ENCODE measurements at regions not wholly inside any gene's neighbourhood (a gene's known extent, or its start where the extent isn't known, plus 50 kb on each side); places are given as distances from the start of the nearest gene placed in this dataset.

GRCh38 chr17:63136369-63137012, 170.5 kb downstream of the TANC2 start:
- TF ChIP-seq, protein P1, sequence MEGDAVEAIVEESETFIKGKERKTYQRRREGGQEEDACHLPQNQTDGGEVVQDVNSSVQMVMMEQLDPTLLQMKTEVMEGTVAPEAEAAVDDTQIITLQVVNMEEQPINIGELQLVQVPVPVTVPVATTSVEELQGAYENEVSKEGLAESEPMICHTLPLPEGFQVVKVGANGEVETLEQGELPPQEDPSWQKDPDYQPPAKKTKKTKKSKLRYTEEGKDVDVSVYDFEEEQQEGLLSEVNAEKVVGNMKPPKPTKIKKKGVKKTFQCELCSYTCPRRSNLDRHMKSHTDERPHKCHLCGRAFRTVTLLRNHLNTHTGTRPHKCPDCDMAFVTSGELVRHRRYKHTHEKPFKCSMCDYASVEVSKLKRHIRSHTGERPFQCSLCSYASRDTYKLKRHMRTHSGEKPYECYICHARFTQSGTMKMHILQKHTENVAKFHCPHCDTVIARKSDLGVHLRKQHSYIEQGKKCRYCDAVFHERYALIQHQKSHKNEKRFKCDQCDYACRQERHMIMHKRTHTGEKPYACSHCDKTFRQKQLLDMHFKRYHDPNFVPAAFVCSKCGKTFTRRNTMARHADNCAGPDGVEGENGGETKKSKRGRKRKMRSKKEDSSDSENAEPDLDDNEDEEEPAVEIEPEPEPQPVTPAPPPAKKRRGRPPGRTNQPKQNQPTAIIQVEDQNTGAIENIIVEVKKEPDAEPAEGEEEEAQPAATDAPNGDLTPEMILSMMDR (conservative IDR thresholded peaks at IDR 0.05; ENCODE audit: low read depth in 2 of 2) = no peak
- no peak for TF ChIP-seq EZH2 (IDR thresholded peaks at IDR 0.05; ENCODE audit: low read depth, unreplicated experiment)
- no peak for TF ChIP-seq STAT1 (IDR thresholded peaks at IDR 0.05; ENCODE audit: unreplicated experiment)
- TF ChIP-seq POLR2AphosphoS5 (IDR thresholded peaks at IDR 0.05; ENCODE audit: low read depth) = no peak
- no peak for TF ChIP-seq REST (IDR thresholded peaks at IDR 0.05; ENCODE audit: unreplicated experiment)
- no peak for TF ChIP-seq EZH2phosphoT487 (IDR thresholded peaks at IDR 0.05; ENCODE audit: unreplicated experiment)
- TF ChIP-seq JUNB (IDR thresholded peaks at IDR 0.05; ENCODE audit: unreplicated experiment) = no peak
- no peak for TF ChIP-seq CREB1 (CRISPR knock-in tag; IDR thresholded peaks at IDR 0.05; ENCODE audit: low read depth)
- TF ChIP-seq ZNF114 (CRISPR knock-in tag; IDR thresholded peaks at IDR 0.05) = no peak
- TF ChIP-seq, protein P2, sequence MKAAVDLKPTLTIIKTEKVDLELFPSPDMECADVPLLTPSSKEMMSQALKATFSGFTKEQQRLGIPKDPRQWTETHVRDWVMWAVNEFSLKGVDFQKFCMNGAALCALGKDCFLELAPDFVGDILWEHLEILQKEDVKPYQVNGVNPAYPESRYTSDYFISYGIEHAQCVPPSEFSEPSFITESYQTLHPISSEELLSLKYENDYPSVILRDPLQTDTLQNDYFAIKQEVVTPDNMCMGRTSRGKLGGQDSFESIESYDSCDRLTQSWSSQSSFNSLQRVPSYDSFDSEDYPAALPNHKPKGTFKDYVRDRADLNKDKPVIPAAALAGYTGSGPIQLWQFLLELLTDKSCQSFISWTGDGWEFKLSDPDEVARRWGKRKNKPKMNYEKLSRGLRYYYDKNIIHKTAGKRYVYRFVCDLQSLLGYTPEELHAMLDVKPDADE (IDR thresholded peaks at IDR 0.05) = no peak
- TF ChIP-seq ZNF331 (CRISPR knock-in tag; IDR thresholded peaks at IDR 0.05; ENCODE audit: low read depth) = no peak
- no peak for TF ChIP-seq NANOG (IDR thresholded peaks at IDR 0.05; ENCODE audit: borderline replicate concordance)
- TF ChIP-seq, protein P3, sequence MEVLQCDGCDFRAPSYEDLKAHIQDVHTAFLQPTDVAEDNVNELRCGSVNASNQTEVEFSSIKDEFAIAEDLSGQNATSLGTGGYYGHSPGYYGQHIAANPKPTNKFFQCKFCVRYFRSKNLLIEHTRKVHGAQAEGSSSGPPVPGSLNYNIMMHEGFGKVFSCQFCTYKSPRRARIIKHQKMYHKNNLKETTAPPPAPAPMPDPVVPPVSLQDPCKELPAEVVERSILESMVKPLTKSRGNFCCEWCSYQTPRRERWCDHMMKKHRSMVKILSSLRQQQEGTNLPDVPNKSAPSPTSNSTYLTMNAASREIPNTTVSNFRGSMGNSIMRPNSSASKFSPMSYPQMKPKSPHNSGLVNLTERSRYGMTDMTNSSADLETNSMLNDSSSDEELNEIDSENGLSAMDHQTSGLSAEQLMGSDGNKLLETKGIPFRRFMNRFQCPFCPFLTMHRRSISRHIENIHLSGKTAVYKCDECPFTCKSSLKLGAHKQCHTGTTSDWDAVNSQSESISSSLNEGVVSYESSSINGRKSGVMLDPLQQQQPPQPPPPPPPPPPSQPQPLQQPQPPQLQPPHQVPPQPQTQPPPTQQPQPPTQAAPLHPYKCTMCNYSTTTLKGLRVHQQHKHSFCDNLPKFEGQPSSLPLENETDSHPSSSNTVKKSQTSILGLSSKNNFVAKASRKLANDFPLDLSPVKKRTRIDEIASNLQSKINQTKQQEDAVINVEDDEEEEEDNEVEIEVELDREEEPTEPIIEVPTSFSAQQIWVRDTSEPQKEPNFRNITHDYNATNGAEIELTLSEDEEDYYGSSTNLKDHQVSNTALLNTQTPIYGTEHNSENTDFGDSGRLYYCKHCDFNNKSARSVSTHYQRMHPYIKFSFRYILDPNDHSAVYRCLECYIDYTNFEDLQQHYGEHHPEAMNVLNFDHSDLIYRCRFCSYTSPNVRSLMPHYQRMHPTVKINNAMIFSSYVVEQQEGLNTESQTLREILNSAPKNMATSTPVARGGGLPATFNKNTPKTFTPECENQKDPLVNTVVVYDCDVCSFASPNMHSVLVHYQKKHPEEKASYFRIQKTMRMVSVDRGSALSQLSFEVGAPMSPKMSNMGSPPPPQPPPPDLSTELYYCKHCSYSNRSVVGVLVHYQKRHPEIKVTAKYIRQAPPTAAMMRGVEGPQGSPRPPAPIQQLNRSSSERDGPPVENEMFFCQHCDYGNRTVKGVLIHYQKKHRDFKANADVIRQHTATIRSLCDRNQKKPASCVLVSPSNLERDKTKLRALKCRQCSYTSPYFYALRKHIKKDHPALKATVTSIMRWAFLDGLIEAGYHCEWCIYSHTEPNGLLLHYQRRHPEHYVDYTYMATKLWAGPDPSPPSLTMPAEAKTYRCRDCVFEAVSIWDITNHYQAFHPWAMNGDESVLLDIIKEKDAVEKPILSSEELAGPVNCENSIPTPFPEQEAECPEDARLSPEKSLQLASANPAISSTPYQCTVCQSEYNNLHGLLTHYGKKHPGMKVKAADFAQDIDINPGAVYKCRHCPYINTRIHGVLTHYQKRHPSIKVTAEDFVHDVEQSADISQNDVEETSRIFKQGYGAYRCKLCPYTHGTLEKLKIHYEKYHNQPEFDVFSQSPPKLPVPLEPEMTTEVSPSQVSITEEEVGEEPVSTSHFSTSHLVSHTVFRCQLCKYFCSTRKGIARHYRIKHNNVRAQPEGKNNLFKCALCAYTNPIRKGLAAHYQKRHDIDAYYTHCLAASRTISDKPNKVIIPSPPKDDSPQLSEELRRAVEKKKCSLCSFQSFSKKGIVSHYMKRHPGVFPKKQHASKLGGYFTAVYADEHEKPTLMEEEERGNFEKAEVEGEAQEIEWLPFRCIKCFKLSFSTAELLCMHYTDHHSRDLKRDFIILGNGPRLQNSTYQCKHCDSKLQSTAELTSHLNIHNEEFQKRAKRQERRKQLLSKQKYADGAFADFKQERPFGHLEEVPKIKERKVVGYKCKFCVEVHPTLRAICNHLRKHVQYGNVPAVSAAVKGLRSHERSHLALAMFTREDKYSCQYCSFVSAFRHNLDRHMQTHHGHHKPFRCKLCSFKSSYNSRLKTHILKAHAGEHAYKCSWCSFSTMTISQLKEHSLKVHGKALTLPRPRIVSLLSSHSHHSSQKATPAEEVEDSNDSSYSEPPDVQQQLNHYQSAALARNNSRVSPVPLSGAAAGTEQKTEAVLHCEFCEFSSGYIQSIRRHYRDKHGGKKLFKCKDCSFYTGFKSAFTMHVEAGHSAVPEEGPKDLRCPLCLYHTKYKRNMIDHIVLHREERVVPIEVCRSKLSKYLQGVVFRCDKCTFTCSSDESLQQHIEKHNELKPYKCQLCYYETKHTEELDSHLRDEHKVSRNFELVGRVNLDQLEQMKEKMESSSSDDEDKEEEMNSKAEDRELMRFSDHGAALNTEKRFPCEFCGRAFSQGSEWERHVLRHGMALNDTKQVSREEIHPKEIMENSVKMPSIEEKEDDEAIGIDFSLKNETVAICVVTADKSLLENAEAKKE (CRISPR knock-in tag; IDR thresholded peaks at IDR 0.05) = no peak
